Effector memory CD8-positive, alpha-beta T cell (primary cell): ENCODE measurements at regions not wholly inside any gene's neighbourhood (a gene's known extent, or its start where the extent isn't known, plus 50 kb on each side); places are given as distances from the start of the nearest gene placed in this dataset.

Source experiments
- ATAC-seq: fragments of 150-1000 bp; cut with Tn5 transposase; replicated peaks from 2 replicates; pipeline ENCODE4 v1.10.0; 2021; ENCODE audit warnings: mild to moderate bottlenecking, moderate library complexity
- DNase-seq, 3 experiments: peaks; one replicate each; pipeline ENCODE4 v3.0.0; 2021
- H3K27ac Mint-ChIP-seq, 2 donors: one replicate each; pipeline ENCODE4 v1.8.0; 2022; ENCODE audit warnings: mild to moderate bottlenecking in 2 of 2, mixed read lengths in 2 of 2, moderate library complexity in 2 of 2
- H3K27me3 Mint-ChIP-seq, 2 donors: one replicate each; pipeline ENCODE4 v1.8.0; 2022; ENCODE audit warnings: mixed read lengths in 2 of 2
- H3K36me3 Mint-ChIP-seq: one replicate; pipeline ENCODE4 v1.8.0; 2022; ENCODE audit warnings: mild to moderate bottlenecking, moderate library complexity, mixed read lengths; ENCODE audit not compliant: insufficient read depth
- H3K4me1 Mint-ChIP-seq, 2 donors: one replicate each; pipeline ENCODE4 v1.8.0; 2022; ENCODE audit warnings: low read depth in 2 of 2, mixed read lengths in 2 of 2
- H3K4me3 Mint-ChIP-seq, 2 donors: one replicate each; pipeline ENCODE4 v1.8.0; 2022; ENCODE audit warnings: mild to moderate bottlenecking in 2 of 2, mixed read lengths in 2 of 2, moderate library complexity in 2 of 2
- H3K9me3 Mint-ChIP-seq, 2 donors: one replicate each; pipeline ENCODE4 v1.8.0; 2022; ENCODE audit warnings: mixed read lengths in 2 of 2

- Mint-ChIP-seq H3K4me1 (no peaks in the 10 kb centered on the region), H3K27me3 (no peaks in the 10 kb centered on the region), H3K4me3 (no peak overlapping the region), H3K9me3 (peaks cover 17 to 41% of the 10 kb centered on the region in 2 donors), H3K36me3 (peaks cover 5% of the 10 kb centered on the region), H3K27ac (no peak overlapping the region)
- DNase-seq: no peak
- ATAC-seq: no peak
Measured at GRCh38 chr10:130737186-130737585, 574.3 kb downstream of the TCERG1L start.

GRCh38 chr10:130737621-130738020 lies 573.9 kb downstream of the TCERG1L start:
- Mint-ChIP-seq H3K4me1 (no peaks in the 10 kb centered on the region), H3K9me3 (peaks cover 17 to 41% of the 10 kb centered on the region in 2 donors), H3K27ac (no peak overlapping the region), H3K4me3 (no peak overlapping the region), H3K36me3 (peaks cover 5% of the 10 kb centered on the region), H3K27me3 (no peaks in the 10 kb centered on the region)
- no peak for ATAC-seq
- no peak for DNase-seq

DNA sequence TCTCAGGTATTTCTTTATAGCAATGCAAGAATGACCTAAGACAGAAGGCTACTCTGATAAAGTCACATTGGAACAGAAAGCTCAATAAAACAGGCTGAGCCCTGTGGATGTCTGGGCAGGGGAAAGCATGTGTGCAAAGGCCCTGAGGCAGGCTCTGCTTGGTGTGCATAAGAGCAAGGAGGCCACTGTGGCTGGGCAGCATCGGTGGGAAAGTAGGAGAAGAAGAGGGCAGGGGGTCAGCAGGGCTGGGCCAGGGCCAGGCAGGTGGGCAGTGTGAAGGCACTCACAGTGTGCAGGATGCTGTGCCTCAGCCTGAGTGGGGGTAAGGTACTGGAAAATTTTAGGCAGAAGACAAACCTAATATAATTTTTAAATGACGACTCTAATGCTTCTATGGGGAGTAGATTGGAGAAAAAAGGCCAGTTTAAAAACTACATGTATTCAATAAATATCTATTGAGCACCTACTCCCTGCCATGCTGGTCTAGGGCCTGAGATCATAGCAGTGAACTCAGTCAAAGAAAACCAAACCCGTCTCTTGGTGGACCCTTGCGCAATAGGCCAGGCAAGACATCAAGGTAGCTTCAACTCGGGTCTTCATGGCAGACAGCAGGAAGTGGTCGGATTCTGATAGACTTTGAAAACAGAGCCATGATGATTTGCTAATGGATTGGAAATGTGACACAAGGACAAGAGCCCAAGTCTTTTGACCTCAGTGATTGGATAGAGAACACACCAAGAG lies 572.3 kb downstream of the TCERG1L start:
- DNase-seq (no peak), ATAC-seq (no peak)
- Mint-ChIP-seq H3K27ac (no peak overlapping the region), H3K36me3 (no peaks in the 10 kb centered on the region), H3K4me3 (no peak overlapping the region), H3K9me3 (peaks cover 17 to 36% of the 10 kb centered on the region in 2 donors), H3K27me3 (no peaks in the 10 kb centered on the region), H3K4me1 (no peaks in the 10 kb centered on the region)

- Mint-ChIP-seq H3K27ac (no peak overlapping the region), H3K9me3 (peaks cover 14 to 31% of the 10 kb centered on the region in 2 donors), H3K27me3 (no peaks in the 10 kb centered on the region), H3K4me3 (no peak overlapping the region), H3K36me3 (no peaks in the 10 kb centered on the region), H3K4me1 (no peaks in the 10 kb centered on the region)
- no peak for DNase-seq
- no peak for ATAC-seq
Measured at GRCh38 chr10:130739757-130740145, 571.8 kb downstream of the TCERG1L start.

DNA sequence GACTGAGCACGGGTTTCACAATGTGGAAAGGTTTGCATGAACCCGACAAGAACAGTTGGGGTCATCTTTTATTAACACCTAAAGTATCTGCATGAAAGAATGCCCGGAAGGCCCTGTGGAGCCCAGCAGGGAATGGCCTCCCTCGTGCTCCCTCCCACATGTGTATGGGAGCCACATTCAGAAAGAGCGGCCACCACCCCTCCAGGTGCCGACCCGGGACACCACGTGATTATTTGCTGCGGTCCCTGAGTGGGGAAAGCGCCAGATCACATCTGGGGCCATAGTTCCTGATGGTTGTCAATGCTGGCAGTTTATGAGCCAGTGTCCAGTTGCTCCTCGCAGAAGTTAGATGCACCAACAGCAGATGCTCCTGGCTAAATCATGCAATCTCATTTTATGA lies 571.4 kb downstream of the TCERG1L start:
- no peak overlapping the region for H3K4me3 Mint-ChIP-seq
- no peaks in the 10 kb centered on the region for H3K36me3 Mint-ChIP-seq
- no peak overlapping the region for H3K27ac Mint-ChIP-seq
- H3K4me1 Mint-ChIP-seq: no peaks in the 10 kb centered on the region
- DNase-seq (no peak), ATAC-seq (no peak)
- peaks cover 12 to 26% of the 10 kb centered on the region in 2 donors for H3K9me3 Mint-ChIP-seq
- H3K27me3 Mint-ChIP-seq: no peaks in the 10 kb centered on the region

DNA sequence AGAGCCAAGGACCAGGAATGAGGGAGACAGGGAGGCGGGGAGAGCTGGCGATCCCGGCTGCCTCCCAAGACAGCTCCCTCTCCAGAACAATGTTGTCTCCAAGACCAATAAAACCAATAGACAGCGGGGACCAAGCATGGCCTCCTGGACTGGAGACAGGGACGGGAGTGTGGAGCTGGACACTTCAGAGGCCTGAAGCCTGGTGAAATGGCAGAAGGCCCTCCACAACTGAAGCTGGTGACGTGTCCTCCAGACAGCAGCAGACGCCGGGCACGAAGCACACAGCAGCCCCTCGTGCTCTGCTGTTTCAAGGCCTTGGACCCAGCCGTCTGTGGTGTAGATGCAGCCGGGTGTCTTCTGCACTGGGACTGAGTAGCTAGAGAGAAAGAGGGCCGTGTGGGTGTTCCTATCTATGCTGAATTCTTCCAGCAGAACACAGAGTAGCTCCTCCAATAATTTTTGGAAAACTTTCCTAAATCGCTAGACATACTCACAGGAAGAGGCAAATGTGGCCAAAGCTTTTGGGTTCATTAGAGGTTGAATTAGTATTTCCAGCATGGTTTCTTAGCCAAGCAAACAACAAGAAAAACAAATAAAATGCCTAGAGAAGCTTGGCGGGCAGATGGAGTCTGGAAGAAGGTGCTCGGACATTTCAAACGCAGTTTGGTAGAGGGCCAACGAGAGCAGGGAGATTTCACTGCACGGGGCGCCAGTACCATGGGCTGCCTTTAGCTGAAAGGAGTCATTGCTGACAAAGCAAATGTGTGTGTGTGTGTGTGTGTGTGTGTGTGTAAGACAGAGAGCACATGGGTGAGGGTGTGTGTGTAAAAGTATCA lies 570.4 kb downstream of the TCERG1L start:
- H3K9me3 Mint-ChIP-seq: peaks cover 10 to 21% of the 10 kb centered on the region in 2 donors
- H3K4me3 Mint-ChIP-seq: no peak overlapping the region
- H3K27ac Mint-ChIP-seq: no peak overlapping the region
- H3K4me1 Mint-ChIP-seq: no peaks in the 10 kb centered on the region
- no peaks in the 10 kb centered on the region for H3K27me3 Mint-ChIP-seq
- H3K36me3 Mint-ChIP-seq: no peaks in the 10 kb centered on the region
- DNase-seq (no peak), ATAC-seq (no peak)

DNA sequence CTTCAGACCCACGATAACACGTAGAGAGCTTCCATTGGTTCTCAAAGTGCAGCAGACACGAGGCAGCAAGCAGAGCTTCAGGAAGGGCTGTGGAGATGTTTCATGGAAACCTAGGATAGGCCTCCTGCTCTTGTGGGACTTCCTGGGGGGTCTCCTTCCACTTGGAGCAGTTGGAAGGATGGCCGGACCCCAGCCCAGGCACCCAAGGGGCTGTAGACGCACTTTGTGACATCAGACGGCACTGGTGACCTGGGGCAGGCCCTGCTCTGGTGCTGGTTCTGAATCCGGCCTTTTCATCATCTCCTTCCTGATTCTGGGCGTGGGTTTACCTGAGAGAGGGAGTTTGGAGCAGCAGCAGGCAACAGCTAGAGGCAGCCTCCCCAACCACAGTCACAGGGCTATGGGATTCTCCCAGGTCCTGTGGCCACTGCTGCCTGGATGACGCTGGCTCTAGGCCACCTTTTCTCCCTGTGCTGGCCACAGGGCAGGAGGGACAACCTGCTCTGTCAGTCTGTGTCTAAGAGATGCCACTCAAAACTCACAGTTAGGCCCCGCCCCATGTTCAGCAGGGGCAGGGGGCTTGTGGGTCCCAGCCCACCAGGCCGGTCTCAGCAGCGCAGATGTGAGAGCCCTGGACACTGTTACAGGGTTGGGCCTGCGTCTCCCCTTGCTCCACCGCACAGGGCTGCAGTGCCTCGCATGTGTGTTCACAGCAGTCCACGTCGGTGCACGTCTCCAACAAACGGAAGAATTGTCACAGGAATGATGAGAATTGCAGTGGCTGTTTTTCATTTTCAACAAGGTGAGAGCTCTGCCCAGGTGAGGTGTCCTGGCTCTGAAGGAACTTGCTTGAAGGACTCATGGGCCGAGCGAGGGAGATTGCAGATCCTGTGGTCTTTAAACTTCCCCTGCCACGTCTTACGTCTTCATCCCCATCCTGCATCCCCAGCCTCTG lies 569.3 kb downstream of the TCERG1L start:
- no peaks in the 10 kb centered on the region for H3K27me3 Mint-ChIP-seq

DNA sequence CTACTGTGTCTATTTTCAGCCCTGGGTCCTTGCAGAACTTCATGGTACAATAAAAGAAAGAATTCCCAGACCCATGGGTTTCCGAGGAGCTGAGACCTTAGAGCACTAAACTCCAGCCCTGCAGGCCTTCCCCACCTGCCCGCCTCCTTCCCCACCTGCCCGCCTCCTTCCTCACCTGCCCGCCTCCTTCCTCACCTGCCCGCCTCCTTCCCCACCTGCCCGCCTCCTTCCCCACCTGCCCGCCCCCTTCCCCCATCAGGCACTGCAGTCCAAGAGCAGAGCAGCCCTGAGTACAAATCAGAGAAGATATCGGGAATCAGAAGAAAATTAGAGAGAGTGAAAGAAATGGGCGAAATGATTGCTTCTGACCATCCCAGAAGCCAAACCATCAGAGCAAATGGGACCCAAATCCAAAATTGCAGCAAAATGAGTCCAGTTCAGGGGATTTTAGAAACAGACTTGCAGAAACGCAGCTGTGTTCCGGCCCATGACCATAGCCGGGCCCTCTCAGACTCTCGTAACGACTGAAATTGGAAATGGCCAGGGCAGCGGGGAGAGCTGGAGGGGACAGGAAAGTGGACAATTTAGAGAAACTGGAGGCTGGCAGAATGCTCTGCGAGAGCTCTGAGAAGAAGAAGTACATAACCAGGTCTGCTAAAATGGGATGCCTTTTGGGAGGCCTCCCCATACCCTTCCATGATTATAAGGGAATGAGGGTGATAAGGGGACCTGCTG lies 568.4 kb downstream of the TCERG1L start:
- no peak for ATAC-seq
- no peak overlapping the region for H3K27ac Mint-ChIP-seq
- H3K9me3 Mint-ChIP-seq: peaks cover 7 to 10% of the 10 kb centered on the region in 2 donors
- no peaks in the 10 kb centered on the region for H3K4me1 Mint-ChIP-seq
- no peak for DNase-seq
- H3K27me3 Mint-ChIP-seq: no peaks in the 10 kb centered on the region
- H3K36me3 Mint-ChIP-seq: peaks cover 2% of the 10 kb centered on the region
- H3K4me3 Mint-ChIP-seq: no peak overlapping the region

More for the DNA sequence above, 569.3 kb downstream of the TCERG1L start:
- Mint-ChIP-seq H3K36me3 (peaks cover 2% of the 10 kb centered on the region), H3K4me1 (no peaks in the 10 kb centered on the region), H3K27ac (peak overlapping the region in 1 of 2 donors; percentile 41), H3K4me3 (no peak overlapping the region), H3K9me3 (peaks cover 10 to 15% of the 10 kb centered on the region in 2 donors)
- DNase-seq (no peak), ATAC-seq (no peak)

GRCh38 chr10:130743751-130744271 lies 567.7 kb downstream of the TCERG1L start:
- Mint-ChIP-seq H3K9me3 (peaks cover 4 to 6% of the 10 kb centered on the region in 2 donors), H3K4me3 (no peak overlapping the region), H3K27ac (no peak overlapping the region), H3K27me3 (no peaks in the 10 kb centered on the region), H3K4me1 (no peaks in the 10 kb centered on the region), H3K36me3 (peaks cover 2% of the 10 kb centered on the region)
- ATAC-seq (no peak), DNase-seq (no peak)

GRCh38 chr10:130744631-130745030 lies 566.9 kb downstream of the TCERG1L start:
- H3K27me3 Mint-ChIP-seq: peaks cover 0 to 1% of the 10 kb centered on the region in 2 donors
- H3K9me3 Mint-ChIP-seq: peaks cover 0 to 4% of the 10 kb centered on the region in 2 donors
- H3K4me3 Mint-ChIP-seq: no peak overlapping the region
- ATAC-seq (no peak), DNase-seq (no peak)
- no peak overlapping the region for H3K27ac Mint-ChIP-seq
- no peaks in the 10 kb centered on the region for H3K4me1 Mint-ChIP-seq
- peaks cover 2% of the 10 kb centered on the region for H3K36me3 Mint-ChIP-seq

DNA sequence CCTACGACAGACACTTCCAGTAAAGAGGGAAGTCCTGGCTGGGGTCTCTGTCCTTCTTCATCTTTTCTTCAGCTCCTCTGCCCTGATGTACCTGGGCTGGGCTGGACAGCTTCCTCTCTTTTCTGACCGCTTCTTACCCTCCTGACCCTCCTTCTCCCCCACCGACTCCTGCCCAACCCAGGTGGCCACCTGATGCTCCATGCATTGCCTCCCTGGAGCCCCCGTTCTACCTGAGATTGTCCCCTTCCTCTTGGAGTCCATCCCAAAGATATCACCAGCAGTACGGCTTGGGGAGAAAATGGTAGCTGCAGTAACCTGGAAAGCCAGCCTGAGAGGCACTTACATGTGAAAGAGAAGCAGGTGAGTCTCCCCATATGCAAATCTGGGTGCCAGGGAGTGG lies 566.3 kb downstream of the TCERG1L start:
- peaks cover 0 to 8% of the 10 kb centered on the region in 2 donors for H3K27me3 Mint-ChIP-seq
- H3K4me3 Mint-ChIP-seq: no peak overlapping the region
- ATAC-seq (no peak), DNase-seq (no peak)
- H3K9me3 Mint-ChIP-seq: peaks cover 0 to 6% of the 10 kb centered on the region in 2 donors
- H3K27ac Mint-ChIP-seq: no peak overlapping the region
- H3K36me3 Mint-ChIP-seq: peaks cover 2% of the 10 kb centered on the region
- H3K4me1 Mint-ChIP-seq: no peaks in the 10 kb centered on the region

- peaks cover 0 to 8% of the 10 kb centered on the region in 2 donors for H3K27me3 Mint-ChIP-seq
- H3K9me3 Mint-ChIP-seq: peaks cover 0 to 6% of the 10 kb centered on the region in 2 donors
- no peak overlapping the region for H3K27ac Mint-ChIP-seq
- DNase-seq (no peak), ATAC-seq (no peak)
- peaks cover 2% of the 10 kb centered on the region for H3K36me3 Mint-ChIP-seq
- no peak overlapping the region for H3K4me3 Mint-ChIP-seq
- no peaks in the 10 kb centered on the region for H3K4me1 Mint-ChIP-seq
Measured at GRCh38 chr10:130745821-130746220, 565.7 kb downstream of the TCERG1L start.
